GM12891 (cell line): ENCODE measurements at regions not wholly inside any gene's neighbourhood (a gene's known extent, or its start where the extent isn't known, plus 50 kb on each side); places are given as distances from the start of the nearest gene placed in this dataset.

Experiments
- DNase-seq: peaks from one replicate; pipeline ENCODE4 v3.0.0; 2011; ENCODE audit warnings: low spot score; ENCODE audit not compliant: insufficient read length
- FAIRE-seq: peaks from 2 replicates; lab custom pipeline; 2011; peaks lifted over from hg19 to GRCh38; lab: Jason Lieb, UNC
- PAX5 ChIP-seq: IDR thresholded peaks from 2 replicates; pipeline ENCODE4 v1.6.1; 2011; ENCODE audit warnings: low read length, moderate library complexity, mild to moderate bottlenecking; ENCODE audit not compliant: insufficient read depth, severe bottlenecking
- POLR2A ChIP-seq: IDR thresholded peaks from 2 replicates; pipeline ENCODE4 v1.6.1; 2011; ENCODE audit warnings: low read depth, low read length, control low read depth
- POLR2AphosphoS5 ChIP-seq: IDR thresholded peaks from 2 replicates; pipeline ENCODE4 v1.6.1; 2011; ENCODE audit warnings: low read depth, low read length, control low read depth
- POU2F2 ChIP-seq: IDR thresholded peaks from 2 replicates; pipeline ENCODE4 v1.6.1; 2011; ENCODE audit warnings: low read depth, mild to moderate bottlenecking, control low read depth, low read length, moderate library complexity
- SPI1 ChIP-seq: IDR thresholded peaks from 2 replicates; pipeline ENCODE4 v1.6.1; 2011; ENCODE audit warnings: low read depth, low read length, control low read depth
- TAF1 ChIP-seq: IDR thresholded peaks from 2 replicates; pipeline ENCODE4 v1.6.1; 2011; ENCODE audit warnings: low read depth, low read length, control low read depth

- DNase-seq, result no peak
- TF ChIP-seq TAF1 (no peak), POLR2A (no peak), SPI1 (no peak), POU2F2 (no peak), PAX5 (no peak), POLR2AphosphoS5 (no peak)
- FAIRE-seq, result no peak
Observed at GRCh38 chr9:73643379-73644013, 491.8 kb downstream of the ANXA1 start.

- FAIRE-seq, result no peak
- TF ChIP-seq SPI1 (no peak), POLR2A (no peak), PAX5 (no peak), TAF1 (no peak), POU2F2 (no peak), POLR2AphosphoS5 (no peak)
- no peak for DNase-seq
Observed at GRCh38 chr9:73647560-73647959, 495.9 kb downstream of the ANXA1 start.

- TF ChIP-seq POLR2AphosphoS5 (no peak), PAX5 (no peak), POLR2A (no peak), TAF1 (no peak), POU2F2 (no peak)
Observed at GRCh38 chr9:73649552-73649951, 497.9 kb downstream of the ANXA1 start.

GRCh38 chr9:73655363-73655762, 503.7 kb downstream of the ANXA1 start:
- DNase-seq (no peak), FAIRE-seq (no peak)
- TF ChIP-seq PAX5, result no peak
- TF ChIP-seq SPI1, result no peak
- no peak for TF ChIP-seq POLR2A
- TF ChIP-seq POLR2AphosphoS5, result no peak
- no peak for TF ChIP-seq TAF1
- TF ChIP-seq POU2F2, result no peak

More at GRCh38 chr9:73649552-73649951, 497.9 kb downstream of the ANXA1 start:
- no peak for DNase-seq
- FAIRE-seq, result no peak

GRCh38 chr9:73655831-73656230, 504.2 kb downstream of the ANXA1 start:
- FAIRE-seq (no peak), DNase-seq (no peak)
- TF ChIP-seq POLR2A, result no peak
- TF ChIP-seq POU2F2, result no peak
- no peak for TF ChIP-seq TAF1
- TF ChIP-seq POLR2AphosphoS5, result no peak
- TF ChIP-seq PAX5, result no peak
- no peak for TF ChIP-seq SPI1

GRCh38 chr9:73665253-73665652, 513.6 kb downstream of the ANXA1 start:
- FAIRE-seq (no peak), DNase-seq (no peak)
- TF ChIP-seq SPI1, result no peak
- TF ChIP-seq POLR2A, result no peak
- no peak for TF ChIP-seq POU2F2
- no peak for TF ChIP-seq TAF1
- TF ChIP-seq PAX5, result no peak
- TF ChIP-seq POLR2AphosphoS5, result no peak

GRCh38 chr9:73667749-73668148, 516.1 kb downstream of the ANXA1 start:
- no peak for DNase-seq
- FAIRE-seq, result no peak
- TF ChIP-seq POLR2A (no peak), TAF1 (no peak), SPI1 (no peak), POLR2AphosphoS5 (no peak), POU2F2 (no peak), PAX5 (no peak)

GRCh38 chr9:73680831-73681230, 529.2 kb downstream of the ANXA1 start:
- DNase-seq, result no peak

GRCh38 chr9:73682789-73683188, 531.1 kb downstream of the ANXA1 start:
- DNase-seq (no peak), FAIRE-seq (no peak)
- TF ChIP-seq POLR2A (no peak), PAX5 (no peak), SPI1 (no peak), TAF1 (no peak), POU2F2 (no peak), POLR2AphosphoS5 (no peak)

More at GRCh38 chr9:73680831-73681230, 529.2 kb downstream of the ANXA1 start:
- TF ChIP-seq TAF1 (no peak), SPI1 (no peak), POU2F2 (no peak), POLR2A (no peak), POLR2AphosphoS5 (no peak), PAX5 (no peak)
- FAIRE-seq, result no peak

GRCh38 chr9:73683862-73684591, 532.4 kb downstream of the ANXA1 start:
- FAIRE-seq (no peak), DNase-seq (peak; percentile 1)
- TF ChIP-seq SPI1, result no peak
- no peak for TF ChIP-seq PAX5
- no peak for TF ChIP-seq TAF1
- no peak for TF ChIP-seq POLR2A
- TF ChIP-seq POLR2AphosphoS5, result no peak
- no peak for TF ChIP-seq POU2F2
